DOHH2 (cell line): ENCODE measurements at regions not wholly inside any gene's neighbourhood (a gene's known extent, or its start where the extent isn't known, plus 50 kb on each side); places are given as distances from the start of the nearest gene placed in this dataset.

Experiments
- CTCF ChIP-seq: fragments of 200-600 bp; sonication (generic); IDR thresholded peaks from one replicate; pipeline ENCODE4 v1.5.1; 2014; ENCODE audit warnings: antibody characterized with exemption, mild to moderate bottlenecking, low read depth, low read length; ENCODE audit not compliant: poor library complexity, severe bottlenecking
- EZH2phosphoT487 ChIP-seq: fragments of 200-600 bp; sonication (generic); IDR thresholded peaks from 2 replicates; pipeline ENCODE4 v1.6.1; 2017; ENCODE audit warnings: borderline replicate concordance, mild to moderate bottlenecking, antibody characterized with exemption, low read length, moderate library complexity, mixed read lengths

- TF ChIP-seq CTCF (no peak), EZH2phosphoT487 (no peak)
Observed at GRCh38 chr10:123535386-123535785, 130.8 kb upstream of the GPR26 start.
